Brain microvascular endothelial cell (primary cell): ENCODE measurements at regions not wholly inside any gene's neighbourhood (a gene's known extent, or its start where the extent isn't known, plus 50 kb on each side); places are given as distances from the start of the nearest gene placed in this dataset.

Experiments
- DNase-seq: peaks from one replicate; pipeline ENCODE4 v3.0.0-alpha.2; 2020
- H3K27ac ChIP-seq: fragments of 250-450 bp; sonication (Bioruptor Pico); 2 replicates; pipeline ENCODE4 v1.5.1; 2020; ENCODE audit warnings: mild to moderate bottlenecking, moderate library complexity
- H3K27me3 ChIP-seq: fragments of 250-450 bp; sonication (Bioruptor Pico); replicated peaks from 2 replicates; pipeline ENCODE4 v1.5.1; 2020; ENCODE audit warnings: mild to moderate bottlenecking
- H3K36me3 ChIP-seq: fragments of 250-450 bp; sonication (Bioruptor Pico); replicated peaks from 2 replicates; pipeline ENCODE4 v1.5.1; 2020; ENCODE audit warnings: mild to moderate bottlenecking
- H3K4me3 ChIP-seq: 2 replicates; pipeline ENCODE4 v1.5.1; 2011; ENCODE audit warnings: low read depth, mild to moderate bottlenecking, control low read depth, low read length, moderate library complexity
- CTCF ChIP-seq: IDR thresholded peaks from 2 replicates; pipeline ENCODE4 v1.5.1; 2011; ENCODE audit warnings: low read depth, mild to moderate bottlenecking, moderate library complexity, low read length, control low read depth, inconsistent platforms; ENCODE audit errors: missing control alignments
- in situ Hi-C: cut with HindIII; loops from 2 replicates; pipeline ENCODE4 v1.10.0; 2017; ENCODE audit warnings: low sequenced_read_pairs, low pct_ligation_motif_present

- DNase-seq, result no peak
- Histone ChIP-seq H3K4me3 (no peak overlapping the region), H3K36me3 (no peaks in the 10 kb centered on the region), H3K27me3 (no peaks in the 10 kb centered on the region), H3K27ac (no peak overlapping the region)
- in situ Hi-C loops, result no loop called here
- no peak for TF ChIP-seq CTCF
Measured at GRCh38 chr15:53256457-53256856, 466.3 kb upstream of the ONECUT1 start.

GRCh38 chr15:53256043-53256442, 465.9 kb upstream of the ONECUT1 start:
- Histone ChIP-seq H3K27ac (no peak overlapping the region), H3K4me3 (no peak overlapping the region), H3K36me3 (no peaks in the 10 kb centered on the region), H3K27me3 (no peaks in the 10 kb centered on the region)
- no peak for TF ChIP-seq CTCF
- no peak for DNase-seq
- in situ Hi-C loops, result no loop called here

- no peak overlapping the region for H3K27ac ChIP-seq
- no peak for TF ChIP-seq CTCF
- H3K4me3 ChIP-seq, result no peak overlapping the region
- no peak for DNase-seq
- no peaks in the 10 kb centered on the region for H3K27me3 ChIP-seq
- in situ Hi-C loops, result no loop called here
- no peaks in the 10 kb centered on the region for H3K36me3 ChIP-seq
Measured at GRCh38 chr15:53251996-53252395, 461.9 kb upstream of the ONECUT1 start.

- DNase-seq, result no peak
- H3K4me3 ChIP-seq, result no peak overlapping the region
- no peaks in the 10 kb centered on the region for H3K27me3 ChIP-seq
- no peak for TF ChIP-seq CTCF
- H3K36me3 ChIP-seq, result no peaks in the 10 kb centered on the region
- in situ Hi-C loops, result no loop called here
- no peak overlapping the region for H3K27ac ChIP-seq
Measured at GRCh38 chr15:53251523-53251922, 461.4 kb upstream of the ONECUT1 start.

GRCh38 chr15:53247041-53247708, 457.0 kb upstream of the ONECUT1 start:
- H3K36me3 ChIP-seq, result no peaks in the 10 kb centered on the region
- no peak for TF ChIP-seq CTCF
- DNase-seq, result no peak
- in situ Hi-C loops, result no loop called here
- no peak overlapping the region for H3K4me3 ChIP-seq
- no peak overlapping the region for H3K27ac ChIP-seq
- H3K27me3 ChIP-seq, result no peaks in the 10 kb centered on the region

GRCh38 chr15:53246404-53246803, 456.3 kb upstream of the ONECUT1 start:
- TF ChIP-seq CTCF, result no peak
- no peak overlapping the region for H3K27ac ChIP-seq
- no peak overlapping the region for H3K4me3 ChIP-seq
- no peaks in the 10 kb centered on the region for H3K27me3 ChIP-seq
- H3K36me3 ChIP-seq, result no peaks in the 10 kb centered on the region
- in situ Hi-C loops, result no loop called here
- DNase-seq, result no peak
